HepG2 (cell line): ENCODE measurements at regions not wholly inside any gene's neighbourhood (a gene's known extent, or its start where the extent isn't known, plus 50 kb on each side); places are given as distances from the start of the nearest gene placed in this dataset.
A peak's percentile ranks its signal among the peaks of the same experiment; 100 is the strongest.

Experiments used
- ATAC-seq: fragments of 200-7000 bp; cut with Tn5 transposase; 3 replicates; pipeline ENCODE4 v1.9.1; 2020; ENCODE audit warnings: mild to moderate bottlenecking, moderate library complexity
- BruUV-seq: library from RNA; stranded (reverse); fragments of 400-500 nt; replicated peaks from 2 replicates; lab custom pipeline; 2021; lab: Mats Ljungman, UMichigan
- CTCF ChIA-PET: fragments of 300-600 bp; formaldehyde crosslinking; extraction: SDS; loops from one replicate; lab custom pipeline; 2021; ENCODE audit warnings: low total read pairs, inconsistent platforms, low intra/inter-chr PET ratio; lab: Yijun Ruan, JAX
- POLR2A ChIA-PET: fragments of 350-600 bp; sonication (Branson Sonifier 250); formaldehyde crosslinking; loops from one replicate; lab custom pipeline; 2020; ENCODE audit warnings: antibody characterized with exemption, inconsistent platforms; lab: Yijun Ruan, JAX
- DNase-seq: peaks from one replicate; pipeline ENCODE4 v3.0.0-alpha.2; 2015; ENCODE audit warnings: low spot score
- FAIRE-seq: peaks from 3 replicates; lab custom pipeline; 2011; peaks lifted over from hg19 to GRCh38; lab: Jason Lieb, UNC
- H2AFZ ChIP-seq: one replicate; pipeline ENCODE4 v1.6.1; 2011; ENCODE audit warnings: low read length, inconsistent platforms
- H3K27ac ChIP-seq: fragments of 300-600 bp; 3 replicates; pipeline ENCODE4 v1.8.0; 2011; ENCODE audit warnings: mixed run types, mild to moderate bottlenecking, mixed read lengths, low read length, inconsistent platforms; ENCODE audit not compliant: insufficient read depth; ENCODE audit errors: extremely low read length
- H3K27me3 ChIP-seq, 2 experiments: fragments of 200-600 bp in 1 of 2; 2 replicates in 1 of 2; 3 replicates in 1 of 2; pipeline versions ENCODE4 v1.6.0 to v1.8.0; 2011; ENCODE audit warnings: low read length in 2 of 2, mild to moderate bottlenecking in 2 of 2, moderate library complexity in 2 of 2, inconsistent platforms in 1 of 2; ENCODE audit not compliant: insufficient read depth in 2 of 2, control insufficient read depth in 1 of 2
- H3K36me3 ChIP-seq, 2 experiments: fragments of 200-600 bp in 1 of 2; replicated peaks in 1 of 2; 2 replicates in 1 of 2; 3 replicates in 1 of 2; pipeline versions ENCODE4 v1.5.1 to v1.8.0; 2011; ENCODE audit warnings: low read length in 2 of 2, inconsistent platforms in 1 of 2; ENCODE audit not compliant: insufficient read depth in 2 of 2, control insufficient read depth in 1 of 2
- H3K4me1 ChIP-seq: 2 replicates; pipeline ENCODE4 v1.5.1; 2012; ENCODE audit warnings: low read length, inconsistent platforms; ENCODE audit not compliant: insufficient read depth
- H3K4me2 ChIP-seq: 2 replicates; pipeline ENCODE4 v1.6.0; 2011; ENCODE audit warnings: low read depth, low read length, inconsistent platforms
- H3K4me3 ChIP-seq, 3 experiments: fragments of 200-600 bp in 1 of 3; sonication (generic), shearing (Covaris generic) in 1 of 3; replicated peaks in 1 of 3; 2 replicates each; pipeline ENCODE4 v1.5.1; 2011 to 2016; ENCODE audit warnings: low read length in 3 of 3, inconsistent platforms in 2 of 3, low read depth in 2 of 3, mild to moderate bottlenecking in 2 of 3, control low read depth in 1 of 3, mixed read lengths in 1 of 3; ENCODE audit not compliant: insufficient read depth in 1 of 3
- H3K79me2 ChIP-seq: one replicate; pipeline ENCODE4 v1.6.1; 2011; ENCODE audit warnings: low read length, inconsistent platforms; ENCODE audit not compliant: insufficient read depth
- H3K9ac ChIP-seq: 2 replicates; pipeline ENCODE4 v1.6.0; 2011; ENCODE audit warnings: mild to moderate bottlenecking, low read depth, low read length, inconsistent platforms; ENCODE audit not compliant: insufficient read depth
- H3K9me3 ChIP-seq: 2 replicates; pipeline ENCODE4 v1.5.1; 2012; ENCODE audit warnings: mild to moderate bottlenecking, low read length
- H4K20me1 ChIP-seq: 2 replicates; pipeline ENCODE4 v1.6.0; 2011; ENCODE audit warnings: inconsistent platforms, mild to moderate bottlenecking, low read length, moderate library complexity; ENCODE audit not compliant: insufficient read depth
- CTCF ChIP-seq: sonication (generic); formaldehyde crosslinking; IDR thresholded peaks from 2 replicates; pipeline ENCODE4 v1.5.0; 2020; ENCODE audit warnings: mild to moderate bottlenecking, missing genetic modification reagents, moderate library complexity
- JARID2 ChIP-seq: sonication (generic); formaldehyde crosslinking; IDR thresholded peaks from 2 replicates; pipeline ENCODE4 v1.8.1; 2023; ENCODE audit warnings: missing genetic modification reagents, inconsistent platforms; ENCODE audit not compliant: insufficient replicate concordance
- RERE ChIP-seq: IDR thresholded peaks from 2 replicates; pipeline ENCODE4 v1.6.1; 2016; ENCODE audit warnings: low read depth, missing genetic modification reagents, missing compliant biosample characterization
- ZNF770 ChIP-seq: sonication (generic); formaldehyde crosslinking; IDR thresholded peaks from 2 replicates; pipeline ENCODE4 v1.5.0; 2020; ENCODE audit warnings: mild to moderate bottlenecking, missing genetic modification reagents
- WGBS: methylation state at CpG from one replicate; pipeline ENCODE4 v1.1.6; 2017; ENCODE audit warnings: low lambda C conversion rate; 5-methylcytosine and 5-hydroxymethylcytosine counted together
- in situ Hi-C: cut with HindIII; loops from 2 replicates; pipeline ENCODE4 v1.10.0; 2017; ENCODE audit warnings: low pct_unique_long_range_greater_than_20kb; ENCODE audit not compliant: extremely low pct_ligation_motif_present
- intact Hi-C: fragments of 100-400 bp; cut with micrococcal nuclease; formaldehyde crosslinking; loops from one replicate; pipeline ENCODE4 v1.10.0; 2022; ENCODE audit not compliant: unreplicated experiment

DNA sequence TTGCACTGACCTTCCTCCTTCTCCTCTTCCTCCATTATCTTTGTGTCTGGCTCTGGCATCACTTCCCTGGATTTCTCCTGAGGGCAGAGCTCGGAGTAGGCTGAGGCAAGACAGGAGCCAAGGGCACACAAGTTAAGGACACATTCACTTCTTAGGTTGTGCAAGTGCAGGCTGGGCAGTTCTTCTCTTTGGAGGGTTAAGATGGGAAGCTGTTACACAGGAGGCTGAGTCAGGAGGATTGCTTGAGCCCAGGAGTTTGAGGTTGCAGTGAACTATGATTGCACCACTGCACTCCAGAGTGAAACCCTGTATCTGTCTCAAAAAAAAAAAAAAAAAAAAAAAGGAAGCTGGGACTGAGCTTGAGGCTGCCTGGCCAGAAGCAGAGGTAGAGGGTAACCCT is 176.2 kb upstream of the ANKRD28 start:
- WGBS: 18% methylated on average over 1 of the region's 1 CpG

DNA sequence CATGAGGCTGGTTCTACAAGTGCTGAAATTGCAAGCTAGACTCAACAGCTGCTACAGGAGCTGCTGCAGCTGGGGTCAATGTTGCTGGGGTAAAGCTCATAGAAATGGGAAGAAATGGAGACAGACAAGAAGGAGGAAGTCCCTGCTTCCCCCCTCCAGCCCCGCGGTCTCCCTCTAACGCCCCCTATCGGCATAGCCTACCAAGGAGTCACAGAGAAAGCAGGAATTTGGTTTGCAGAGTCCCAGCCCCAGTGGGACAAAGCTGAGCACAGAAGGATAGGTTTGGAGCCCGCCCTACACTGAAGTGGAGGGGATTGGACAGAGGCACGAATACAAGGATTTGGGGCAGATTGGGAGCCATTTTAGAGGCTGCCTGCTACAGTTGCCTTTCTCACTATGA is 176.9 kb upstream of the ANKRD28 start:
- BruUV-seq: no TSS peak
- Histone ChIP-seq H2AFZ (no peak overlapping the region), H3K27me3 (no peaks in the 10 kb centered on the region), H4K20me1 (no peaks in the 10 kb centered on the region), H3K4me1 (no peaks in the 10 kb centered on the region), H3K79me2 (no peaks in the 10 kb centered on the region), H3K4me3 (no peak overlapping the region), H3K9ac (no peak overlapping the region), H3K4me2 (no peak overlapping the region), H3K9me3 (no peaks in the 10 kb centered on the region), H3K36me3 (no peaks in the 10 kb centered on the region), H3K27ac (no peak overlapping the region)
- no peak for FAIRE-seq
- CTCF ChIA-PET: no interaction called here
- POLR2A ChIA-PET: no interaction called here
- intact Hi-C loops: no loop called here
- DNase-seq: no peak
- WGBS: 0% methylated on average over 5 of the region's 6 CpGs
- no peak; the same call in 2 of the 3 replicates for ATAC-seq
- in situ Hi-C loops: no loop called here
- TF ChIP-seq CTCF (CRISPR knock-in tag): peak; percentile 27; the same call in 1 of the 2 replicates
- TF ChIP-seq RERE: no peak

More for the DNA sequence above, 176.2 kb upstream of the ANKRD28 start:
- in situ Hi-C loops: no loop called here
- ChIA-PET CTCF (no interaction called here), POLR2A (no interaction called here)
- TF ChIP-seq ZNF770 (no peak), JARID2 (no peak)
- Histone ChIP-seq H3K4me3 (no peak overlapping the region), H3K9ac (no peak overlapping the region), H3K79me2 (no peaks in the 10 kb centered on the region), H3K9me3 (no peaks in the 10 kb centered on the region), H3K27ac (no peak overlapping the region), H3K27me3 (no peaks in the 10 kb centered on the region), H3K4me1 (no peaks in the 10 kb centered on the region; the same call in 1 of the 2 replicates), H4K20me1 (no peaks in the 10 kb centered on the region), H3K4me2 (no peak overlapping the region), H2AFZ (no peak overlapping the region), H3K36me3 (no peaks in the 10 kb centered on the region)
- FAIRE-seq (no peak), DNase-seq (no peak), ATAC-seq (no peak)
- intact Hi-C loops: no loop called here
- no TSS peak for BruUV-seq
